A172 (cell line): ENCODE measurements at regions not wholly inside any gene's neighbourhood (a gene's known extent, or its start where the extent isn't known, plus 50 kb on each side); places are given as distances from the start of the nearest gene placed in this dataset.
"Not testable (repeated sequence)": the region's sequence is repeated elsewhere in the genome, so short reads cannot be mapped to it uniquely, and the experiment has no call there.

Source experiments
- DNase-seq: peaks from one replicate; pipeline ENCODE4 v3.0.0-alpha.2; 2015; ENCODE audit warnings: low spot score

DNA sequence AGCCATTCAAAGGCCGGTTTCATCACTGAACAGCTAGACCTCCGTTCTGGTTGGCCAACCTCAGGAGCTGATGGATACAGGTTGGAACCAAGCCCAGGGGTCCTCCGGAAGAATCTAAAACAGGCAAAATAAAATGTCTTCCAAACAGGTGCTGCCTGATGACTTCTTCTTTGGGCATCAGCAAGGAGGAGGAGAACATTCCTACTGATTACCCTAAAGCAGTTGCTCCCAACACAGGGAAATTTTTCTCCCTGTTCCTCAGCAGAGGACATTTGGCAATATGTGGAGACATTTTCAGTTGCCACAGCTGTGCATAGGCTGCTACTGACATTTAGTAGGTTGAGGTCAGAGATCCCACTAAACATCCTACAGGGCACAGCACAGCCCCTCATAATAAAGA, 319.3 kb upstream of the PPARGC1A start:
- no peak for DNase-seq

DNA sequence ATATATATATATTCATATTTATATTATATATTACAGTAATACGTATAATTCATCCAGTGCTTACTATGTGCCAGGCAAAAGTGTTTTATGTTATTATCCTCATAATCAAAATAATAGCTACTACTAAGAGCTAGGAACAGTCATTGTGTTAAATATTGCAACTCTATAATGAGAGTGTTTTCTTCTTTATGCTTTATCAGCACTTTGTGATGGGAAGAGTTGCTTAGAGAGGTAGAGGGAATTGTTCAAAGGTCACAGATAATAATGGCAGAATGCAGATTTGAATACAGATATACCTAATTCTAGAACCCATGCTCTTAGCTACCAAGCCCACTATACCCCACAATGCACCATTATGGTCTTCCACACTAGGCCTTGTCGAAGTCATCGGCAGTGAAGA, 318.8 kb upstream of the PPARGC1A start:
- DNase-seq = no peak

DNA sequence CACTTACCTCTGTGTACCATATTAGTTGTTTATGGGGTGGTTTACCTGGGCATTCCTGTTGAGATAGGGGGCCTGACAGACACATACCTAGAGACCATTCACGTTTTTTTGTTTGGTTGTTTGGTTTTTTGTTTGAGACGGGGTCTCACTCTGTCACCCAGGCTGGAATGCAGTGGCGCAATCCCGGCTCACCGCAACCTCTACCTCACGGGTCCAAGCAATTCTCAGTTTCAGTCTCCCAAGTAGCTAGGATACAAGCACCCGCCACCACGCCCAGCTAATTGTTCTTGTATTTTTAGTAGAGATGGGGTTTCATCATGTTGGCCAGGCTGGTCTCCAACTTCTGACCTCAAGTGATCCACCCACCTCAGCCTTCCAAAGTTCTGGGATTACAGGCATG, 314.9 kb upstream of the PPARGC1A start:
- DNase-seq = not testable (repeated sequence)

DNA sequence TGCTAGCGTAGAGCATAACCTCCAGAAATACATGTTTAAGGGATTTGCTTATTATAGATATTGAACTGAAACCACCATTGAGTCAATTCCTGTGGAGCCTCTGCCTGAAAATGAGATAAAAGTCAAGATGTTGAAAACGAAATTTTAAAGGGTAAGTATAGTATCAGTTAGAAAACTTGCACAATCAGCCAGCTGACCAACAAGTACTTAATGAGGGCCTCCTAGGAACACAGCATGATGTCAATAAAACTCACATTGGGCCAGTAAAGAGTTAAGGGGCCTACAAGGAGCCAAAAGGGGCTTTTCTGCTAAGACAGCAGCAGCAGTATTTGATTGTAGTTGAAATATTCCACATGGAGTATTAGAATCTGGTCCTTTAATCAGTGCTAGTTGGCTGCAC, 314.1 kb upstream of the PPARGC1A start:
- no peak for DNase-seq

DNA sequence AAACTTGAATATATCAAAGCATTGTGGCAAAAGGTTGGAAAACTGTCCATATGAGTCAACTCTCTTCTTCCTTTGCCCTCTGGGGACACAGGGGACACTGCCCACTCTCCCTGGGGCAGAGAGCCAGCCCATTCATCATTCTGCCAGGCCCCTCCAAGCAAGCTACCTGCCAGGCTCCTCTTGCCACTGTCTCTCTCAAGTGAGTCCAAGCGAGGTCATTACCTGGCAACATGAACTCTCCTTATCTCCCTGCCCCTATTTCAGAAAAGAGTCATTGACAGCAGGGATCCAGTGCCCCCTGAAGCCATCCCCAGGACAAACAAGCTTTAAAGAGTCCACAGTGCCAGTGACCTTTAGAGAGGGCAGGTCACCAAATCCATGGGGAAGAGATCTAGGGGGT, 312.7 kb upstream of the PPARGC1A start:
- no peak for DNase-seq

DNA sequence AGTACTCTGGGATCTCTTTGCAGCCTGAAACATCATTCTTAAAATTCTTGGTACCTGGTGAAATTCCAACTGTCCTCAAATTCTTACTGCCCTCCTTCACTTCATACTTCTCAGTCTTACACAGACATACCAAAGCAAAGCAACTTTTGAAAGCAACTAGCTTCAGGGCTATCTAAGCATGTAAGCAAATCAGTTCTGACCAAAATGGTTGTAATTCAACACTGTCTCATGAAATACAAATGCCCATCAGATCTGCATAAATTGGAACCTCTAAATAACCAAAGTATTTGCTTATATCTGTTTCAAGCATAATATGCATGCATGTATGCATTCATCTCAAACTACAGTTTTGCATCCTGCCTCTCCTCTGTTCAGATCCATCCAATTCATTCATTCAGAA, 308.1 kb upstream of the PPARGC1A start:
- no peak for DNase-seq

DNA sequence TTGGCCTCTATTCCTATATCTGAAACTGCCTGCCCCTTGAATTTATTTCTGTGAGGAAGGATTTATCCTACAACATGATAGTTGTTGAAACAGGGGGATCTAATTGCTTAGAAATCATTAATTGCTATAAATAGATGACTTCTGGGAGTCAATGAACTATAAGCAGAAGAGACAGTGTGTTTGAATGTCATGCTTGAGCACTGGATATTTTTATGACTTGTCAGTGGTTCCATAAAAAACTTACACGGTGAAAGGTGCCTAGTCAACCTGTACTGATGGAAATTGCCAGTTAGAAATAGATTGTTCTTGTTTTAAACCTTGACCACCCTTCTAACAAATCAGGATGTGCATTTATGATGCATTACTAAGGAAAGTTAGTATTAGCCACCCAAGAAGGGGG, 306.9 kb upstream of the PPARGC1A start:
- DNase-seq = no peak

DNA sequence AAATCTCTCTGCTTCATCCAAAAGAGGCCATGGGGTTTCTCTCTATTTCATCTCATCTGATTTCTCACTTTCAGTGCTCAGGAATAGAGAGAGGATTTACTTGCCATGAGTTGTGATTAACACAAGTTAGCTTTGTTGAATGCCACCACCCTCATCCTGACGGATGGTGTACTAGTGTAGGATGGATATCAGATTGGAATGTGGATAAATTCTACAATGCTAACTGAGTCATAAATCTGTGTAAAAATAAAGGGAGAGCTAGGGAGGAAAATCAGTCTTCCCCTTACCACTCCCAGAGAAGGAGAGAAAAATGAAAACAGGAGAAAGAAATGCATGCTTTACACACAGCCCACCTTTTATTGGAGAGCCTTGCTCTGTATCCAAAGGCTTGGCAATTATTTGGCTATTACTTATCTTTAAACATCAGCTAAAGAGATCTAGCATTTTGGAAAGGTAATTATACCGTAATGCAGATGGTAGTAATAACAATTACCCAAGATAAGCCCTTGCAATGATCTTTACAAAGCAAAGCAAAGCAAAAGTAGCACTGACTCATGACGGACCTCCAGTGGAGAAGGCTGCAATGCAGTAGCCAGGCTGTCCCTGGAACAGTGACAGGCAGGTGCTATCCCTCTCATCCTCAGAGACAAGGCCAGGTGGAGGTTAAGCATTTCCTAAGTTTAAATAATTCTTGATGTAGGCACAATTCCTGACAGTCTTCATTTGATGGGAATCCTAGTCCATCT, 306.3 kb upstream of the PPARGC1A start:
- DNase-seq = no peak

DNA sequence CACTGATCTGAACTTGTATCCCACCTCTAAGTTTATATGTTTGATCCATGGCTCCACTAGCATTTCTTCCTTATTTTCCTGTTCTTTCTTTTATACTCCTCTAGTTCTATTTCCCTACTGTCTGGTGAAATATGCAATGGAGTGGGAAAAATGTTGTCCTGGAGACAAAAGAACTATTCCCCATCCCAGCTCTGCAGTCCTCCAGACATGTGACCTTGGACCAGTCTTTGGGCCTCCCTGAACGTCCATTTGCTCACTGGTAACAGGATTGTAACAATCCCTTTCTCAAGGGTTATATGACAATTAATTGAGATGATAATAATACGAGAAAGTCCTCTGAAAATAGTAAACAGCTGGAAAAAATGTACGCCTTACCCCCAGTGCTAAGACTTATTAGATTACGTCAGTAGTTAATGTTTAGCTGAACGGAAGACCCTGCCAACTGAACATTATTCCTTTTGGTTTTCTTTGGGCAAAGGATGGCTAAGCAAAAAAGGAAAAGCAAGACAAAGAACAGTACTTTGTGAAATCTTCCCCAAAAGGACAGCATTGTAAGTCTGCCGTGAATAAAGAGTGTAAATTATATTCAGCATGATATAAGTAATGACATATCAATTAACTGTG, 302.3 kb upstream of the PPARGC1A start:
- no peak for DNase-seq

DNA sequence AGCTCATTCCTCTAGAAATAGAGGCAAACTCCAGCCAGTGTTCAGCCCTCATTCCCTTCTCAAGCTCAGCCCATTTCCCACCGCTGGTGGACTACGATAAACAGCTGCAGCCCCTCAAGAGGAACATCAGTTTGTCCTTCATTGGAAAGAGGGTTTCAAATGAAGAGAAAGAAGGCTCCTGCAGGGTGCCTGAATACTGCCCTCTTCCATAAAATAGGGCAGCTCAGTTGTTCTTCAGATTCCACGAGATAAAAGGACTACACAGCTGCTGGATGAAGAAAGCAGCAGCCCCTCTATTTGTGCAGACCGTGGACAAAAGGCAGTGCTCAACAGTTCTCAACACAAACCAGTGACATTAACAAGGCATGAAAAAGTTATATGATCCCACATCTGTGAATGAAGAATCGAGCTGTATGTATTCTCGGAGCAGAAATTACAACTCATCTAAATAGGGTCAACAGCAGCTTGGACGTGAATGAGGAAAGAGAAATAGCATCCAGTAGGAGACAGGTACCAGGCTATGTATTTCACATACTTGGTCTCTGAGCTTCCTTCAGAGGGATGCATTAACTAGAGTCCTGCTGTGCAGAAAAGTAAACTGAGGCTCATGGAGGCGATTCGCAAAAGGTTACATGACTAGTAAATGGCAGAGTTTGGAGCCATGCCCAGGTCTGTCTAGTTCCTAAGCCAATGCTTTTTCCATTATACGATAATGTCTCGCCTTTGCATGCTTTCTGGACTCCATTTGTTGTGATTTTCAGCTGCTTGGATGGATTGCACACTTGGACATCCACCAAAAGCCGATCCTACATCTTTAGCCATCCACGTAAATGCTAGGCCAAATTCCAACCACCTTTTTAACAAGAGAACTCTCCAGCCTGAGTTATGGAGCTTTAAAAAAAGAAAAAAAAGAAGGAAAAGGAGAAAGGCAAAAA, 301.2 kb upstream of the PPARGC1A start:
- no peak for DNase-seq

DNA sequence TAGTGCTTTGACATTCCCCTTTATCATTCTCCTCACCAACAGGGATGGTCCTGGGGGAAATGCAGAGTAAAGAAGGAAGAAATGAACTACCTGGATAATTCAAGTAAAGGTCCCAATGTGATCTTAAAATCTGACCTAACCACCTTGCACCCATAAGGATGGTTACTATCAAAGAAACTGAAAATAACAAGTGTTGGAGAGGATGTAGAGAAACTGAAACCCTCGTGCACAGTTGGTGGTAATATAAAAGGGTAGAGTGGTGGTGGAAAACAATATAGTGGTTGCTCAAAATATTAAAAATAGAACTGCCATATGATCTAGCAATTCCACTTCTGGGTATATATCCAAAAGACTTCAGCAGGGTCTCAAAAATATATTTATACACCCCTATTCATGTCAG, 298.6 kb upstream of the PPARGC1A start:
- no peak for DNase-seq

DNA sequence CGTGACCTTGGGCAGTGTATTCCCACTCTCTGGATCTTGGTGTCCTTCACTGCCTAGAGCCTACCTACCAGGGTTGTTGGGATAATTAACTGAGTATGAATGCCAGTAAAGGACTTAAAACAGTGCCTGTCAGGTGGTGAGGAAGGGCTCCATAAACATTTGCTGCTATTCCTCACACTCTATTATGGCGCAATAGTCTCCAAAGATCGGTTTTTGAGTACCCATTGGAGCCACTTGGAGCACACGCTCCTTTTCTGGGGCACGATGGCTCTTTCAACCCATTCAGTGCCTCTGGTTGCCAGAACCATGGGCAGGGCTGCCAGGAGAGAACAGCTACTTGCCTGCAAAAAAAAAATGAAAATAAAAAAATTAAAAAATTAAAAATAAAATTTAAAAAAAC, 296.6 kb upstream of the PPARGC1A start:
- DNase-seq = no peak

DNA sequence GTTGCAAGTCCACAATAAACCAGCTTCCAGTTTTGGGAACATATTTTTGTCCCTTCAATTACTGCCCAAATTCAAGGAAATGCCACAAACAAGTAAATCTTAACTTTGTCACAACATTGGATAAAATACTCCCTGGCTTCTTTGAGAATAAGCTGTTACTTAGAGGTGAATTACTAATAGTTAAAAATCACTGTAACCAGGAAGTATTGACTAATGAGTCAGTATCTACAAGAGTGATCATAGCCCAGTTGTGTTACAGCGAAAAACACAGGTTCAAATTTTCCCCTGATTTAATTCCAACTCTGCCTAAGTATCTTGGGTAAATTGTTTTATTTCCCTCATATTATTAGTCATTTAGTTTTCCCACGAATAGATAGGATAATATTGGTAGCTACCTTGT, 291.2 kb upstream of the PPARGC1A start:
- DNase-seq = no peak

DNA sequence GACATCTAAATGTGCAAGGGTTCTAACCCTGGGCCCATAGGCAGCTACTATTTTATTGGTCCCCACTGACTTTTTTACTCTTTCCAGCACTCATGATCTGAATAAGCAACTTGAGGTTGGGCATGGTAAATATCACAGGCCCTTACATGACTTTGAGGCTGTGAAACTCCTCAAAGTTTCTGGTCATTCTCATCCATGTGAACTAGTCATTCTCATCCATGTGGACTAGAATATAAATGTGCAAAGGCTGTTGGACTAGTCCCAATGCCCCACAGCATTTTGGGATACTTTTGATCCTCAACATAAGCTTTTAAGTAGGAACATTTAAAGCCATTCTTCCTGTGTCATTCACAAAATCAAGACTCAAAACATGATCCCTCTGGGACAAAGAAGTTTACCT, 290.7 kb upstream of the PPARGC1A start:
- DNase-seq = no peak

DNA sequence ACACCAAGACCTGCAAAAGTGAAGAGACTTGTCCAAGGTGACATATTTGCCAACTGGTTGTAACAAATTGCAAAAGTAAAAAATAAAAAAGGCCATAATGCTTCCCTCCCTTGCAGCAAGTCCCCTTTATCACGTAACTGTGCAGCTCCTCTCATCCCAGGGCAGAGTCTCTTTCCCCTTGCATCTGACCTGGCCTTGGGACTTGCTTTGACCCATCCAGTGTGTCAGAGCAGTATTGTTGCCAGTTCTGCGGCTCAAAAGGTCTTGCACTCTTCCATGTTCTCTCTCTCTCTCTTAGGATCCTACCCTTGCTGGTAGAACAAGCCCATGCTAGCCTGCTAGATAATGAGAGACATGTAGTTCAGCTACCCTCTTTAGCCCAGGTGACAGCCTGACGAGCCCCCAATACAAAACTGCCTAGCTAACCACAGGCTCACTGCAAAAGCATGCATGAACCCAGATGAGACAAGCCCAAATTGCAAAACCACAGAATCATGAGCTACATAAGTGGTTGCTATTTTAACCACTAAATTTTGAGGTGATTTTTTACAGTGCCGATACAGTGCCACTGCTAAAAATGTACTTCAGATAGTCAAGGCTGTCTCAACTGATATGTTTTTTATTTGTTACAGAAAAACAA, 289.5 kb upstream of the PPARGC1A start:
- DNase-seq = no peak

DNA sequence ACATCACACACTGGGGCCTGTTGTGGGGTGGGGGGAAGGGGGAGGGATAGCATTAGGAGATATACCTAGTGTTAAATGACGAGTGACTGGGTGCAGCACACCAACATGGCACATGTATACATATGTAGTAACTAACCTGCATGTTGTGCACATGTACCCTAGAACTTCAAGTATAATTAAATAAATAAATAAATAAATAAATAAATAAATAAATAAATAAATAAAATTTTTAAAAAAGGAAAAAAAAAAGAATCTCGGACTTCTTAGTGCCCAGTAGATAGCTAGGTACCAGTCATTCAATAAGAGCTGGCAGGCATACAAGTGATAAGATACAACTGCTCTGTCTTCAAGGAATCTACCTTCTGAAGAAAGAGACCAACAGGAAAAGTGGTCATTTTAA, 287.6 kb upstream of the PPARGC1A start:
- not testable (repeated sequence) for DNase-seq

DNA sequence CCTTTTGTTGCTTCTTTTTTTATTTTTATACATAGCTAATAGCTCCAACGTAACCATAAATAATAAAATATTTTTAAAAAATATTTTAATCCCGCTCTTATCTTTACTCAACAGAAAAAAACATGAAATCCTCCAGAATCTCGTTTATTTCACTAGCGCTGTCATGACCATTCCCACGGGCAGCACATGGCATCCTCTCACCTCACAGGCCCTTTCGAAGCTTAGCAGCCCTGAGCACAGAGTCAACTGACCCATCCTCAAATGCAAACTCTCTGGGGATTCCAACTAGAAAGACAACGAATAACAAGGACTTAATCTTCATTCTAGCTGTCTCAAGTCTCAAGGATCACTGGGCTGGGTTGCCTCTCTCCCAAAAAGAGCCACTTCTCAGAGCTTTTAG, 285.9 kb upstream of the PPARGC1A start:
- DNase-seq = no peak

DNA sequence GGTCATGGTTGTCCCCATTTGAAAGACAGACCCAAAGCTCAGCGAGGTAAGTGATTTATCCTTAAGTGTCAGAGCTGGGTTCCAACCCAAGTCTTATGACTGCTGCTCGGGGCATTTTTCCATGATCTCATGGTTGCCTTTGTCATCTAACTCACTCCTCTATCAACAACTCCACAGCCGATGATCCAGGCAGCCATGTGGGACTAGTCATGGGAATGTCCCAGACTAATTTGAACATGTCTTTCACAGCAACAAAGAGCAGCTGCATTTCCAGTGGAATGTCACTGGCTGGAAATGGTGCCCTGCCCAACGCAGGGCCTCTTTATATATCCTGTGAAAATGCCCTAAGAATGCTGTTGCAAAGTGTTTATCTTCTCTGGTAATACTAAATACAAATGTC, 284.8 kb upstream of the PPARGC1A start:
- no peak for DNase-seq

DNA sequence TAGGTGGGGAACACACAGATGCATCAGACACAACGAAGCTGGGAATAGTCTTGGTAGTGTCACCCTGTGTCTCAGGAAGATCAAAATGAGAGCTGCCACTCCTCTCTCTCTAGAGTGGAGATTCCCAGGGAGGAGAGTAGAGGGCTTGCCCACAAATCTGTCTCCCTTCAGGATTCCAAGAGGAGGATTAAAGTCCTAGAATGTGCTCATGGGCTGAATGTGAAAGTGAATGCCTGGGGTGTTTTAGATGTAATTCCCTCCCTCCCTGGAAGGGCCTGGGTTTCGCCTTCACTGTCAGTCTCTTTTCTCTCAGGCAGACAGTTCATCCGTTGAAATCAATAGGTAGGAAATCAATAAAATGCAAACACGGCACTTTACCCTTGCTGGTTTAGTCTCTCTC, 282.6 kb upstream of the PPARGC1A start:
- no peak for DNase-seq

DNA sequence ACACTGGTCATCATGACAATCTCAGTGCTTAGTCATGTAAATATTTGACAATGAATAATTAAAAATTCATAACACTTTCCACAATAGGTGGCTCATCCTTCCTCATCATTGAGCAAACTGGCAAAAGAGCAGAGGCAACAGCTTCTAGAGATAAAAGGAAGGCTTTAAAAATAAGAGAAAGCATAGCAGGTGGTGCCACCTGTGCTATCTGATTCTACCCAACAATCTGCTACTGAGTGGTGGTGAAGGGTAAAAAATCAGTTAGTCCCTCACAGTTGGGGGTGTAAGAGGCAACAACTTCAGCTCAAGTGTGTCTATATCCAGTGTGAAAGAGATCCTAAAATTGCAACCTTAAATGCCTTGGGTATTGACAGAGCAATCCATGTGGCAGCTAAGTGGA, 280.1 kb upstream of the PPARGC1A start:
- no peak for DNase-seq

DNA sequence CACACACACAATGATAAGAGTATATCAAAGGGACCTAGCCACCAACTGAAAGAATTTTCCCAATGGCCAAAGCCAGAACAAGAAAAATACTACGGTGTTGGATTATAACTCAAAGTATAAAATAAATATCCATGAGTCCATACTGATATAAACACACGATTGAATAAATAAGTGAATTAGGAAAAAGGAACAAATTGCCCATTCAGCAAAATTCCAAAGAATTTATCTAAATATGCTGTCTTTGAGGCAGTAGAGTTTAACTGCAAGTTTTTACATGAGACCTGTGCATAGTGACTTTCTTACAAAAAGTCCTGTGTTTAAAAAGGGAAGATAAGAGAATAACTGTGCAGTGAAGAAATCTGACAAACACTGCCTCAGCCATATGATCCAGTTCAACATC, 278.8 kb upstream of the PPARGC1A start:
- no peak for DNase-seq

DNA sequence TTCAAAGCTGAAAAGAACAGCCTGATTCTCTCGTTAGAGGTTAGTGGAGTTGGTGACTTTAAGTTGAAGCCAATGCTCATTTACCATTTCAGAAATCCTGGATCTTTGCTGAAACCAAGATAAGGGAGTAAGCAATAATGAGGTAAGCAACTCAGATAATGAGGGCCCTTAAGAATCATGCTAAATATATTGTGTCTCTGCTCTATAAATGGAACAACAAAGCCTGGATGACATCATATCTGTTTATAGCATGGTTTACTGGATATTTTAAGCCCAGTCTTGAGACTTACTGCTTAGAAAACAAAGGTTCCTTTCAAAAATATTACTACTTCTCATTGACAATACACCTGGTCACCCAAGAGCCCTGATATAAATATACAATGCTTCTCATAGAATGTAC, 276.7 kb upstream of the PPARGC1A start:
- no peak for DNase-seq
